ENCODE measurements at regions not wholly inside any gene's neighbourhood (a gene's known extent, or its start where the extent isn't known, plus 50 kb on each side); places are given as distances from the start of the nearest gene placed in this dataset.

GRCh38 chr18:23331091-23331920 is 121.8 kb upstream of the RIOK3 start:
- POLR2A ChIA-PET (ENCODE audit: low non-redundant PET), result no interaction called here
- CTCF ChIA-PET, result interaction anchor here (0.6 kb wide), 1 partner anchor 124 kb away, joined by 3 read pairs; no protein-coding TSS in a partner anchor

GRCh38 chr18:23332356-23332755 is 120.7 kb upstream of the RIOK3 start:
- ChIA-PET POLR2A (ENCODE audit: low non-redundant PET) (no interaction called here), CTCF (no interaction called here)
- no peak for TF ChIP-seq CTCF (conservative IDR thresholded peaks at IDR 0.05; ENCODE audit: low read depth)
- DNase-seq (ENCODE audit: low spot score), result no peak
- no peak overlapping the region for H3K27ac ChIP-seq

More at GRCh38 chr18:23331091-23331920, 121.8 kb upstream of the RIOK3 start:
- TF ChIP-seq CTCF (conservative IDR thresholded peaks at IDR 0.05; ENCODE audit: low read depth), result no peak
- DNase-seq (ENCODE audit: low spot score), result peak; percentile 18
- 0 out of 2 replicates have a peak overlapping the region, but pooled peaks have one; percentile 3 for H3K27ac ChIP-seq

GRCh38 chr18:23333827-23334226 is 119.3 kb upstream of the RIOK3 start:
- no peak for DNase-seq (ENCODE audit: low spot score)
- H3K27ac ChIP-seq, result no peak overlapping the region
- ChIA-PET POLR2A (ENCODE audit: low non-redundant PET) (no interaction called here), CTCF (no interaction called here)
- TF ChIP-seq CTCF (conservative IDR thresholded peaks at IDR 0.05; ENCODE audit: low read depth), result no peak

GRCh38 chr18:23334569-23334968 is 118.5 kb upstream of the RIOK3 start:
- no peak for DNase-seq (ENCODE audit: low spot score)
- POLR2A ChIA-PET (ENCODE audit: low non-redundant PET), result no interaction called here
- no peak overlapping the region for H3K27ac ChIP-seq
- TF ChIP-seq CTCF (conservative IDR thresholded peaks at IDR 0.05; ENCODE audit: low read depth), result no peak
- CTCF ChIA-PET, result no interaction called here

DNA sequence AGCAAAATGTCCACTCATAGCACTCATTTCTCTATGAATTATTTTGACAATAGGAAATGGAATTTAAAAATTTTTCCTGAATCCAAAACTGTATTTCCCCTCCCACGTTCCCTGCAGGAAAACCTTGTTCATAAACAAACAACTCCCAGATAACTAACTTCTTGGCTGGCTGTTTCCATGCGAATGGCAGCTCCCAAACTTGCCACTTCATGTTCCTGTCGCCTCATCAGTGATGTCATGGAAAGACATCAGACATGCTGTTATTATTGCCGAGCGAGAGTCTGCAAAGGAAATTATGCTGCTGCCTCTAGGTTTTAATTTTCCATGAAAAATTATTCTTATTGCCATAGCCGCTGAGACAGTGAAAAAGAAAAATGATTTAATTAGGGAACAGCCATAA is 117.0 kb upstream of the RIOK3 start:
- ChIA-PET CTCF (interaction anchor here (0.6 kb wide), 1 partner anchor 754 kb away, joined by 4 read pairs; no protein-coding TSS in a partner anchor), POLR2A (ENCODE audit: low non-redundant PET) (no interaction called here)
- DNase-seq (ENCODE audit: low spot score), result no peak
- no peak overlapping the region for H3K27ac ChIP-seq
- no peak for TF ChIP-seq CTCF (conservative IDR thresholded peaks at IDR 0.05; ENCODE audit: low read depth)

DNA sequence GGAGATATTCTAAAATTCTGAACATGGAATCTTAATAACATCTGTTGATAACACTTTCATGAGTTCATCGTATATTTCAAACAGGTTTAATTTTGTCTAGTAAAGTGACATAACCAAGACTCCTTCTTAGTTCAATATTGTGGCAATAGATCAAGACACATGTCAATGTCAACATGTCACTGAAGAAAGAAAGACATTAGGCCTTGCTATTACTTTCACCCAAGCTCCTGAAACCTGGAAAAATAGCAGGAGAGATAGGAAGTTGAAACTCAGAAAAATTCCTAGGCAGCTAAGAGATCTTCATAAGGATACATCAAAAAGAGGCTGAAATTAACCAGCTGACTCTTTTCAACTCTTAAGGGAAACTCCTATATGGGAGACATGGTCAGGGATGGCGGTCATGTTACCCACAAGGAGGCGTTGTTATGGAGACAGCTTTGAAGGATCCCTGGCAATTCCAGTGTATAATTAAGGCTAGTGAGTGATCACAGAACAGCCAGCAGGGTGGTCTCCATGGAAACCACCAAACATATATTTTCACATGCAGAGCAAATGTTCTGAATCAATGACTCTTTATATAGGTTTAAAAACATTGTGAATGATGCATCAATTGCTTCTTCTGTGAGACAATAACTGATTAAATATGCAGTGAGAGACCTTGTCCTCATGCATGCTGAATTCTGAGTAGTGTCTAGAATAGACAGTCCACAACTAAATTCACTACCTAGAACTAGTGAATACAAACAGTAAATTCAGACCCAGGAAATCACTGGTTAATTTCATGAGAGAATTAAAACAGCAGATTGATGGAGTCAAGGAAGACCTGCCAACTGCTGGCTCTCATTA is 115.3 kb upstream of the RIOK3 start:
- H3K27ac ChIP-seq, result no peak overlapping the region
- DNase-seq (ENCODE audit: low spot score), result no peak
- CTCF ChIA-PET, result no interaction called here
- TF ChIP-seq CTCF (conservative IDR thresholded peaks at IDR 0.05; ENCODE audit: low read depth), result no peak
- POLR2A ChIA-PET (ENCODE audit: low non-redundant PET), result no interaction called here

Measured in RWPE1 (cell line).